Stimulated activated CD8-positive, alpha-beta memory T cell treated with anti-CD3 and anti-CD28 coated beads, Interleukin-4, amount 100 ng/mL, for 48 hours (primary cell): ENCODE measurements at regions not wholly inside any gene's neighbourhood (a gene's known extent, or its start where the extent isn't known, plus 50 kb on each side); places are given as distances from the start of the nearest gene placed in this dataset.

Experiments used
- DNase-seq: peaks from one replicate; pipeline ENCODE4 v3.0.0-alpha.2; 2020

DNA sequence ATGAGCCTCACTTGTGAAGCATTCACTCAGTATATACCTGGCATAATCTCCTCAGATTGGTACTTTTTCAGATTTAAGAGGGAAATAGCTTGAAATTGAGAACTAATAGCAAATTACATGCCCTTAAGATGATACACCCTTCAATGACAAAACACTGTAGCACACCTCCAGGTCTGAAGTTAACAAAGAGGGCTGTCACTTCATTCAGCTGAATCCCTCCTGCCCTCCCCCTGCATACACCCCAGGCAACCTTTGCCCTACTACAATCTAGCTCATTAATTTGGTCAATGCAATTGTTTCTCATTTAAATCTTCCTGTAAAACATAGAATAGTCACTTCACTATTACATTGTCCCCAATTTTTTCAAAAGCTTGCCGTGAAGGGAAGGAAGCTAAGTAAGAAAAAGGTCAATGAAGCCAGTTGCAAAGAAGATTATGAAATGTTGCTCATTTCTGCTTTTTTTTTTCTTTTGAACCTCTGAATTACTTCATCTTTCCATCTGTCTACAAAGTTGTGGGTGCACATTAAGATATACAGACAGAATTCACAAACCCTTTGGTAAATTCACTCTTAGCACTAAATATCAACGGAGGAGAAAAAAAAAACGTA lies 294.8 kb upstream of the PTGER4 start:
- no peak for DNase-seq

DNA sequence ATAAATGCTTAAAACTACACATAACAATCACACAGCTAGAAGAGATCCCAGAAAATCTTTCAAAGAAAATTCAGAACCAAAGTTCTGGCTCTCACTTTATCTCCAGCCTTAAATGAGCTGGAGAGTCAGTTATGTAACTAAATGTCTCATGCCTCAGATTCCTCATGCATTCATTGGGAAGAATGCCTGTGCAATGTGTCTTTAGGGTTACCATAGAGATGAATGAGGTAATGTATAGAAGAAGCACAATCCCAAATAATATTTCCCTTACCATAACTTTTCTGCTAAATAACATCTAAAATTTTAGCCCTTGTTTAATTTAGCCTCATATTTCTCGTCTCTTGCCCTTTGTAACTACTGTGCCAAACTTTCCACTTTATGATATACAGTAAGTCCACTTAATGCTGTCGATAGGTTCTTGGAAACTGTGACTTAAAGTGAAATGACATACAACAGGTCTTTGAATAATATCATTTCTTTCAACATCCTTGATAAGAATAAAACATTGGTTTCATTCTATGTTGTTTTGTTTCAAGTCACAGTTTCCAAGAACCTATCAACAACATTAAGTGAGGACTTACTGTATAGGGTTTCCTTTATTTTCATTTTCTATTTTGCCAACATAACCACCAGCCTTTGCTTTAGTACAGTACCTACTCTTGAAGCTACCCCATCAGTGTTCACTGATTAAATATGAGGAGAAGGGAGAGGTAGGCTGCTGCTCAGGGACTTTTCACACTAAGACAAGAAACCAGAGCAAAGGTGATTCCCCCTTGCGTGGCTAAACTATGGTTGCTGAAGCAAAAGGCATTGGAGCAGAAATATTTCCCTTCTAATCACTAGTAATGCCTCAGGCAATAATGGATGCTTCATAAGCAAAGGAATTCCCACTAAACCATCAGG lies 295.7 kb upstream of the PTGER4 start:
- DNase-seq = no peak

DNA sequence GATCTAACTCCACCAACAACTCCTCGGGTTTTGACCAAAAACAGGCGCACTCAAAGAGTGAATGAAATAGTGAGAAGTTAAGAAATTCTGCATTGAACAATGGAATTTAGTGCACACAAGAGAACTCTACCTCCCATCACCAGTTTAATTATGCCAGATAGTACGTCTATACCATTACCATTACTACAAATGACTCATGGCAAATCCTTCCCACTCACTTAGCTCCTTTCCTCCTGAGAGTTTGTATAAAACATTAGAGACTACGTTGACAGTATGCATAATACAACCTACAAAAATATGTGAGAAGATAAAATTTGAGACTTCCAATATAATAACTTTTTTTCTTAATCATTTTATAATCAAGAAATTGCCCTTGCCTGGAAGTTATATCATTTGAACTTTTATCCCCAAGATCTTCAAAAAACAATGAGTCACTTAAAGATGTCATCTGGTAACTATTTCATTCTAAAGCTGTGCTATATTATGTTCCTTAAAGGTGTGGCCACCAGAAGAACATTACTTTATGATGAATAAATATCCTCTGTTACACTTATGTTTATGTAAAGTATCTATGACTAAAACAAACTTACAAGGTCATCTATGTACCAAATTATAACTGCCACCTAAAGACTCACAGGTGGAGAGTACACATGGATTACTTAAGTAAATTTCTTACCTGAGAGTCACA lies 297.9 kb upstream of the PTGER4 start:
- no peak for DNase-seq

DNA sequence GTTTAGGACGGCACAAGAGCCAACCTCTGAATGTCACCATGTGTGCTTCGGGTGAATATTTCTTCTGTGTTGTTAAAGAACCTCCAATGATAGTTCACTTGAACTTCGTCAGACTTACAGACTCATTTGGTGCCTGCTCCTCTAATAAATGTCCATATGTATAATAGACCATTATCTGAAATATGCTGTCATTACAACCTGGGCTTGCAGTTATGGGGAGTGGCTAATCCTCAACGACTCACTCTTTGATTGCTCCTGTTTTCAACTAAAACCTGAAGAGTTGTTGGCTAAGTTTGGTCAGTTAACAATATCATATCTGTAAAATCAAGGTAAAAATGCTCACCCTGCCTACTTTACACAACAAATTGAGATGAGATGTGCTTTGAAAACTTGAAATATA lies 298.7 kb upstream of the PTGER4 start:
- DNase-seq = no peak

DNA sequence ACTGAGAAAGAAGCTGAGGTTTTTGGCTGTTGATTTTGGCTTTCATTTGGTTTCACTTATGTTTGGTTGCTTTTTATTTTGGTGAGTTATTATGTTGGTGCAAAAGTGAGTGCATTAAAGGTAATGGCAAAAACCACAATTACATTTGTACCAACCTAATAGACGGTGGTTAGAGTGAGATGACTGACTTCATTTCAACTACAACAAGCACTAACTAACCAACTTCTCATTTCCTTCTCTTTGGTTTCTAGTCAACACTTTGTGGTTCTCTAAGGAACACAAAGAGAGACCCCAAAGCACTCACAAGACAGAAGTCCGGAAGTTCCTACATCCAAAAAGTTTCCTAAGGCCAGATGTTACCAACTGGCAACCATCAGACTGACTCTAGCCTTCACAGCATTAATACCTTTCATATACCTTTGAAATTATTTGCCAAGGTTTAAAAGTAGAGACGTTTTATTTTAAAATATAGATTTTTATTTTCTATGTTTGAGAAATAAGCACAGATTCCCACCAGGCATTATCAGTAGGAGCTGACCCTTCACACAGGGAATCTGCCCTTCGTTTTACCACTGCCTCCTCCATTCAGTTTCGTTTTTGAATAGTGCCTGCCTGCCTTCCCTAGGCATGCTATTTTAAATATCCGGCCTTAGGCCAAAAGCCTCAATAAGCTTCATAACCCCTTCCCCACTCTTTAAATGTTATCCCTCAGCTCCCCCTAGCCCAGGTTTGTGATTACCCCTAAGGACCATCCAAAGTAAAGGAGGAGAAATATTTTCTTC lies 301.1 kb upstream of the PTGER4 start:
- no peak for DNase-seq

DNA sequence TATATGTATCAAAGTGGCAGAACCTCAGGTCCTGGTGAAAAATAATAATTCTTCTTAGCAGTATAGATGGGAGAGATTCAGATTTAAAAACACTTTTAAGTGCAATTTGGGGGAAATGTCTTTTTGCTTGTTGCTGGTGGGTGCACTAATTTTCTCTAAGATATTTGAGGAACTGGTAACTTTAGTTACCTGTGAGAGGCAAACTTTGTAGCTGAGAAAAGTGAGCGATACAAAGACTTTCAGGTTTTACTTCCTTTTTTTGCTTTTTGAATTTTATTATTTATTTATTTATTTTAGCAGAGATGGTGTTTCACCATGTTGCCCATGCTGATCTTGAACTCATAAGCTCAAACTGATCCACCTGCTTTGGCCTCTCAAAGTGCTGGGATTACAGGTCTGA lies 303.1 kb upstream of the PTGER4 start:
- DNase-seq = no peak

DNA sequence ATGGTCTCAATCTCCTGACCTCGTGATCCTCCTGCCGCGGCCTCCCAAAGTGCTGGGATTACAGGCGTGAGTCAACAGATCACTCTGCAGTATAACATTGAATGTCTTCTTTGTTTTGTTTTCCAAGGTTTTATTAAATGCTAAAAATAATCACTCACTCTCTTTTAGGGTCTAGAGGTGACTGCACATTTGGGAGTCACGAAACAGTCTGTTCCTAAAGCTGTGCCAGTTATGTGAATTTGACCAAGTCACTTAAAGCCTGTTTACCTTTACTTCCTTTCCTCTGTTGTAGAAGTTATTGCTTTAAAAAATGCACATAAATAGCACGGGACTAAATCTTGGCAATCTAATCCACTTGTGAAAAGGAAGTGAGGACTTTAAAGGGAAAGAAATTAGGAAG lies 304.9 kb upstream of the PTGER4 start:
- DNase-seq = no peak

DNA sequence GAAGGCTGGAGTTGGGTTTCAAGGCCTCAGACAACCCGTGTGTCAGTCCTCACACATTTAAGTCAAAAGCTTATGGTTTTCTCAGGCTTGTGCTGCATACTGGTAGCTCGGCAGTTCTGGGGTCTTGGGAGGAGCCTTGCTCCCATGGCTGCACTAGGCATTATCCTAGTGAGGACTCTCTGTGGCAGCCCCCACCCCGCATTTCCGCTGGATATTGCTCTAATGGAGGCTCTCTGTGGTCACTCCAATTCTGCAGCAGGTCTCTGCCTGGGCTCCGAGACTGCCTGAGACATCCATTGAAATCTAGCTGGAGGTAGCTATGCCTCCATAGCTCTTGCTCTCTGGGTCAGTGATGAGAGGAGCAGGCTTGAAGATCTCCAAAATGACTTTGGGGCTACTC lies 311.5 kb upstream of the PTGER4 start:
- no peak for DNase-seq

DNA sequence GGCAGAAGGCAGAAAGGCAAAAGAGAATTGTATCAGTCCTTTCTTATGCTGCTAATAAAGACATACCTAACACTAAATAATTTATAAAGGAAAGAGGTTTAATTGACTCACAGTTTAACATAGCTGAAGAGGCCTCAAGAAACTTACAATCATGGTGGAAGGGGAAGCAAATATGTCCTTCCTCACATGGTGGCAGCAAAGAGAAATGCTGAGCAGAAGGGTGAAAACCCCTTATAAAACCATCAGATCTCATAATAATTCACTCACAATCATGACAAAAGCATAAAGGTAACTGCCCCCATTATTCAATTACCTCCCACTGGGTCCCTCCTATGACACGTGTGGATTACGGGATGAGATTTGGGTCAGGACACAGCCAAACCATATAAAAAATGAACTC lies 312.5 kb upstream of the PTGER4 start:
- no peak for DNase-seq

DNA sequence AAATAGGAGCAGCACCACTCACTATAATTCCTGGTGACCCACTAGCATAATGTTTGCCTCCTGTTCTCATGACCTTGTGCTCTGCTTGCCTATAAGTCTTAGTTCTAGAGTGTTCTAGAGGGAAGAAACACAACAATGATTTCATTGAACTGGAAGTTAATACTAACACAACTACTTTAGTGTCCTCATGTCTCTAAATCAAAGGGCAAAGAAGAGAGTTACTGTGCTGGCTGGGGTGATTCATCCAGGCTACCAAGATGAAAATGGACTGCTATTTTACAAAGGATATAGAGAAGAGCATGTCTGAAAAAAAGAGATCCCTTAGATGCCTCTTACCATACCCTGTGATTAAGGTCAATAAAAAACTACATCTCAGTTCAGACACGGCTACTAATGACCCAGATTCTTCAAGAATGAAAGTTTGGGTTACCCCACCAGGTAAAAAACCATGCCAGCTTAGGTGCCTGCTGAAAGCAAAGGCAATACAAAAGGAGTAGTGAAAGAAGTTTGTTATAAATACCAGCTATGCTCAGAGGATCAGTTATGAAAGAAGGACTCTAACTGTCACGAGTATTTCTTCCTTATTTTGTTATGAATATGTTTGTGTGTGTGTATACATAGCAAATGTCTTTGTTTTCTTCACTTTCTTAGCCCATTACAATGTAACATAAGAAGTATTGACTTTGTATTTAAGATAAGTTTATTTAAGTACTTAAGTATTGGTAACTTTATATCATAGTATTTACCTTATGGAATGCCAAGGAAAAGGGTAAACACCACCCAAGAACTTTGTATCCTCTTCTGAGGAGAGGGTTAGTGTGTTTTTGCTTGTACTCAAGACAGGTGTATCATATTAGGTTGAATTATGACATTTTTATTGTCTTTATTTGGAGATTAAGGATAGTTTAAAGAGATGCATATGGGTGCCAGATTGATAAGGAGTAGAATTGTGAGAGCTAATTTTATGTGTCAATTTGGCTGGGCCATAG lies 314.1 kb upstream of the PTGER4 start:
- DNase-seq = no peak

DNA sequence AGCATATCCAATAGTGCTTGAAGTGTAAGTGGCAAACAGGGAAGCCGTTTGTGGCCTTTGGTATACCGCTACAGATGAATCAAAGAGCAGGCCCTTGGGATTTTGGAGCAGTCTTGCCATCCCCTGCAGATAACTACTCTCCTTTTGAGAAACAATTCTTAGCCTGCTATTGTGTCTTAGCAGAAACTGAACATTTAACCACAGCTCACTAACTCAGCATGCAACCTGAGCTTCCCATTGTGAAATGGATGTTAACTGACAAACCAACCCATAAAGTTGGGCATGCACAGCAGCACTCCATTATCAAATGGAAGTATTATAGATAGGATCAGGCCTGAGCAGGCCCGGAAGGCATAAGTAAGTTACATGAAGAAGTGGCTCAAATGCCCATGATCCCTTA lies 315.3 kb upstream of the PTGER4 start:
- DNase-seq = no peak

DNA sequence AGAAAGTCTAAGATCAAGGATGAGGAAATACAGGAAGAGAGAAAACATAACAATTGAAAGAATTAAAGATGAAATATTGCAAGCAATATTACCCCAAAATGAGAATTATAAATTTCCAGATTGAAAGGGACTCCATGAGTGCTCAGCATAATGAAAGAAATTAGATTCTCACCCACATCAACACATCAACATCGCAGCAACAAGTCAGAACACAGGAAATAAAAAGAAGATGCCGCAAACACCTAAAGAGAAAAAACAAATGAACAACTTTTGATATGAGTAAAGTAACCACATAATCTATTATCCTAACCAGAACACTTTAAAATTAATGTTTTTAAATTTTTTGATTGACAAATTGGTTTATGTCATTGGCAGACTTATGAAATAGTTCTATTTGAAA lies 318.3 kb upstream of the PTGER4 start:
- DNase-seq = no peak

DNA sequence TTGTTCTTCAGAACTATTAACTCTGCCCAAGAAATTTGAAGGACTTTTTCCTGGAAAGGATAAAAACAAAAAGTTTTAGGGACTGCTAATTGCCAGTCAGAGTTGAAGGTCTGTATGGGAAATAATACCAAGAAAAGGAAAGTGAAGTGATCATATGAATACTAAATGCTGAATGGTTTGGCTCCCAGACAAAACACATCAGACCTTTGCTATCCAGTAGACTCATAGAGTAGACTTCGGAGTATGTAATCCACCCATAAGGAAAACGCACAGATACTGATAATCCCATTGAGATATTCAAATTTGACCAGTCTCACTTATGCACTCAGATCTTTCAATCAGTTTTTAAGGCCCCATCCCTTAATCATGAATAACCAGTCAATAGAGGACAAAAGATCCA lies 319.0 kb upstream of the PTGER4 start:
- no peak for DNase-seq

DNA sequence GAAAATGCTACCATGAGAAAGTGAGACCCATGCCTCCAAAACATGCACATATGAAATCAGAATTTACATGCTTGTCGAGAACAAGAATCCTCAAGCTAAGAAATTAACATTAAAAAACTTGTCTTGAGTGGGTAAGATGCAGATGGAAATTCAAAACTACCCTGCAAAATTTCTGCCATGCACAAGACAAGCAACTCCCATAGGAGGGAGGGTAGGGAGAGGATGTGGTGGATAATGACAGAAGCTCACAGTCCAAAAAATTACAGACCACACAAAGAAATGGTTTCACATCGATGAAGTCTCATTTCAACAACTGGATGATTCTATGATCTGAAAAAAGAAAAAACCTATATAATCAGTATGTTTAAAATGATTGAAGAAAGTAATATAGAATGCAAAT lies 319.9 kb upstream of the PTGER4 start:
- DNase-seq = no peak

DNA sequence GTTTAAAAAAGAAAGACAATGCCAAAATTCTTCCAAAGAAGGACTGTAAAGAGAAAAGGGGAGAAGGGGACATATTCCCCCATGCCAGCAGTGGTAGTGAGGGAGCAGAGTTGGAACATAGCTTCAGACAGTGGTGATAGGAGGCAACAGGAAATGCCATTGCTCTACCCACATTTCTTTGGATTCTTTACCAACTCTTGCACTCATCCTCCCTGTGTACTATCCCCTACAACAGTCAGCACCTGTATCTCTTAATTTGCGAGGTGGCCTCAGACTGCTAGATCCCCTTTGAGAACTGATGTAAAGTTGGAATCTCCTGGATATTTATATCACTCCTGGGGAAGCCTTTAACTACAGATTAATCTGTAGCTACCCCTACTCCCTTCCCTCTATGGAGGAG lies 320.6 kb upstream of the PTGER4 start:
- no peak for DNase-seq

DNA sequence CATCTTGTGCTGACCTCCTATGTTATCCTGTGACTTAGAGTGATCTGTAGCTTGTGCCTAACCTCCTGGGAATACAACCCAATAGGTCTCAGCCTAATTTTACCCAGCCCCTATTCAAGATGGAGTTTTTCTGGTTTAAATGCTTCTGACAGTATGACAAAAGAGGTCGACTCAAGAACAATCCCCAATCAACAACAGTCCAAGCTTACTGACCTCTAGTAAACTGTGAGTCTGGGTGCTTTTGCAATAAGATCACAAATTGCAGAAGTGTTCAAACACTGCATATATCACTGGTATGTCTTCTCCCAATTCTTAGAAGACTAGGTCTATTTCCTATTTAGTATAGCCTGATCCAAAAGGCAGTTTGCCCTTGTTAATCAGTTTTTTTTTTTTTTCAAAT lies 323.5 kb upstream of the PTGER4 start:
- no peak for DNase-seq

DNA sequence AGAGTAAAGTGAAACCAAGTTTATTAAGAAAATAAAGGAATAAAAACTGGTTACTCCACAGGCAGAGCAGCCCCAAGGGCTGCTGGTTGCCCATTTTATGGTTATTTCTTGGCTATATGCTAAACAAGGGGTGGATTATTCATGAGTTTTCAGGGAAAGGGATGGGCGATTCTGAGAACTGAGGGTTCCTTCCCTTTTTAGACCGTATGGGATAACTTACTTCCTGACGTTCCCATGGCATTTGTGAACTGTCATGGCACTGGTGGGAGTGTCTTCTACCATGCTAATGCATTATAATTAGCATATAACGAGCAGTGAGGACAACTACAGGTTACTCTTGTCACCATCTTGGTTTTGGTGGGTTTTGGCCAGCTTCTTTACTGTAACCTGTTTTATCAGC lies 323.9 kb upstream of the PTGER4 start:
- DNase-seq = no peak

DNA sequence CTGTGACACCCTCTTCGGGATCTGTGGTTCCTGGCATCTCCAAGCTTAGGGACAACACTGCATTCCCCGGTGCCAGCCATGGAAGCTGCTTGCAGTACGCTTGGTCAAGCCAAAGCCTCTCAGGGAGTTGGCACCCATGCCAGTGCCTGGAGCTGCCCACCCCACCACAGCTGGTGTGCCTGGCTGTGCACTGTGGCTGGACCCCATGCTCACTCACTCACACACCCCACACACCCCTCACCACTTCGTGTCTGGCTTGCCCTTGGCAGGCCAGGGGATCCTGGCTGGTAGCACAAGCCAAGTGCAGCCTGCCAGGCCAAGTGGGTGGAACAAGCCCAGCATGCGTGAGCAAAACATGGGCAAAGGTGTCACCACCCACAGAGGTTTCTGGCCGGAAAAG lies 324.5 kb upstream of the PTGER4 start:
- no peak for DNase-seq

DNA sequence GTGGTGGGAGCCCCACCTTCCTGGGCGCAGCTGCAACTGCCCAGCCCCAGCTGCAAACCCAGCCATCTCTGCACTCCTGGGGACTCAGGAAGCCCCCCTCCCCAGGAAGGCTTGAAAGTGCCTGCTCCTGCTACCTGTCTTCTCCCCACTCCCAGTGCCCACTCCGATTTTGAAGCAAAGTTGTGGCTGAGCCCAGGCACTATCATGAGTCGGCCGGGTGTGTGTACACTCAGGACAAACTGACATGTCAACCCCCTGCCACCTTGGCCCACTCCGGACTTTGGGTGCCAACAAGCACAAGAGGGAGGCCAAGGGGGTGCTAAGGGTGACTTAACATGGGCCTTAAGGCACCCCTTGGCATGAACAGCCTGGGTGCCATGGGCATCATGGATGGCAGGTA lies 325.5 kb upstream of the PTGER4 start:
- DNase-seq = no peak

DNA sequence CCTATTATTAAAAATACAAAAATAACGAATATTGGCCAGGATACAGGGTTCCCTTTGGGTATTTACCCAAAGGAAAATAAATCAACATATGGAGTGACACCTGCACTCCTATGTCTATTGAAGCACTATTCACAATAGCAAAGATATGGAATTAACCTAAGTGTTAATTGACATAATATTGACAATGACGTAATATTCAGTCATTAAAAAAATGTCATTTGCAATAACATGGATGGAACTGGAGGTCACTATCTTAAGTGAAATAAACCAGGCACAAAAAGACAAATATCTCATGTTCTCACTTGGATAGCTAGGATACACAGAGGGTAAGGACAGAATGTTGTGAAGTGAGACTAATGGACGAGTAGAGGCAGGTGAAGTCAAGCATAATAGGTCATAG lies 326.3 kb upstream of the PTGER4 start:
- no peak for DNase-seq

DNA sequence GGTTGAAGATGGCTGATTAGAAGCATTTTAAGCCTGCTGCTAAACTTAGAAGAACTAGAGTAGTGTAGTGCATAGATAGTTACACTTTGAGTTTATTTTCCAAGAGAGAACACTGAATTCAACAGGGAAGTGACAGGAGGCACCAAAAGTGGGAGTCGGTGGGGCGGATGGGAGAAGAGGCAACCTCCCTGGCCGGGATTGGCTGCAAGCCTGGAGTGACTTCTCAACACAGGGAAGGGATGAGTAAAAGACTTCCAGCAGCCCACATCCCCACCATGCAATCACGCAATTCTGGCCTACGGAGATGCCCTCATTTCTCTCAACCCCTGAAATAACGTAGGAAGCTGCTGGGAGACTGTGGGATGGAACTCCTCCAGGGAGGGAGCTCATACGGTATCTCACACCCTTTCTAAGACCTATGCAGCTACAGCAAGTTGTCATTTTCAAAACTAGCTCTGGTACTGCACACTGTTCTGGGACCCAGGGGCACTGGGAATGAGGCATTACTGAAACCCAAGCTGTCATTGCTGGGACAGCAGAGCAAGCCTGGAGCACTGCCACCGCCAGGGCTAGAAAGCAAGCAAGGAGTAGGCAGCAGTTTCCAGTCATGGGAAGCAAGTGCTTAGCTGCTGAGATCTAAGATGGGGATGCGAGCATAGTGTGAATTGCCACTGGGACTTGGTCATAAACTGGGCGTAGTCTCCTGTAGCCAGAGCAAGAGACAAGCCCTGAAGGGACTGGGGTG lies 331.6 kb upstream of the PTGER4 start:
- no peak for DNase-seq
